ENCODE measurements at regions not wholly inside any gene's neighbourhood (a gene's known extent, or its start where the extent isn't known, plus 50 kb on each side); places are given as distances from the start of the nearest gene placed in this dataset.

DNA sequence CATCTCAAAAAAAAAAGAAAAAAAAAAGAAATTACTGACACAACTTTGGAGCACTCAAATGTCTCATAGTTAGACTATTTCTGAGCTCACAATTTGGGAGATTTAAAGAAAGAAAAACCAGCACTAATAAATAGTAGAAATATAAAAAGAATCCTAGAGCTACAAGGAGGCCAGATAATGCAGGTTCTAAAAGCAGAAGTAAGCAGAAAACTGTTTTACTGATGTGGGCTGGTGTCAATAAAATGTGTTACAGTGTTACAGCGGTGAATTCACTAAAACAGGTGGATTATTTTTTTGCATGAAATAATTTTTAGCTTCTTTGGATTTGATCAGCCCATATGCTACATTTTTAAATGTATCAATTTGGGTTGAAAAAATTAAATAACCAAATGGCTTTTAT, 375.9 kb downstream of the GPM6A start:
- no peak for DNase-seq (ENCODE audit: low read depth, low spot score)
- H3K4me3 ChIP-seq (ENCODE audit: low read depth, low read length) = no peak overlapping the region
- in situ Hi-C loops (cut with HindIII; ENCODE audit: low sequenced_read_pairs) = no loop called here
- TF ChIP-seq, protein P1, sequence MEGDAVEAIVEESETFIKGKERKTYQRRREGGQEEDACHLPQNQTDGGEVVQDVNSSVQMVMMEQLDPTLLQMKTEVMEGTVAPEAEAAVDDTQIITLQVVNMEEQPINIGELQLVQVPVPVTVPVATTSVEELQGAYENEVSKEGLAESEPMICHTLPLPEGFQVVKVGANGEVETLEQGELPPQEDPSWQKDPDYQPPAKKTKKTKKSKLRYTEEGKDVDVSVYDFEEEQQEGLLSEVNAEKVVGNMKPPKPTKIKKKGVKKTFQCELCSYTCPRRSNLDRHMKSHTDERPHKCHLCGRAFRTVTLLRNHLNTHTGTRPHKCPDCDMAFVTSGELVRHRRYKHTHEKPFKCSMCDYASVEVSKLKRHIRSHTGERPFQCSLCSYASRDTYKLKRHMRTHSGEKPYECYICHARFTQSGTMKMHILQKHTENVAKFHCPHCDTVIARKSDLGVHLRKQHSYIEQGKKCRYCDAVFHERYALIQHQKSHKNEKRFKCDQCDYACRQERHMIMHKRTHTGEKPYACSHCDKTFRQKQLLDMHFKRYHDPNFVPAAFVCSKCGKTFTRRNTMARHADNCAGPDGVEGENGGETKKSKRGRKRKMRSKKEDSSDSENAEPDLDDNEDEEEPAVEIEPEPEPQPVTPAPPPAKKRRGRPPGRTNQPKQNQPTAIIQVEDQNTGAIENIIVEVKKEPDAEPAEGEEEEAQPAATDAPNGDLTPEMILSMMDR (IDR thresholded peaks at IDR 0.05; ENCODE audit: low read depth, low read length) = no peak

DNA sequence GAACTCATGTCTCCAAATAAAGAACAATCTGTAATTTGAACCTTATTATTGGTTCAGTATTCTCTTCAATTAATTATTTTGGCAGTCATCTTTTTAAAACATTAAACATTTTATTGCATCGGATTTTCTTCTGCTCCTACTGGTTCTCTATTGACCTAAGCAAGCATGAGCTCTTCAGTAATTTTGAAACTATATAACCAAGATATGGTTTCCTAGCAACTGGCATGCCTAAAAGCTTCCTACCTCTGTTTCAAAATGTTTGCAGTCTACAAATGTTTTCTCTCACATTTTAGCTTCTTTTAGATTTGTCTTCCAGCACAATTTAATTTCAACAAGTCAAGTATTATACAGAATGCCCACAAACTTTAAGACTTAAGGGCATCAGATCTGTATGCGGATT, 371.3 kb downstream of the GPM6A start:
- no peak overlapping the region for H3K4me3 ChIP-seq (ENCODE audit: low read depth, low read length)
- TF ChIP-seq, protein P1 (IDR thresholded peaks at IDR 0.05; ENCODE audit: low read depth, low read length) = no peak
- in situ Hi-C loops (cut with HindIII; ENCODE audit: low sequenced_read_pairs) = no loop called here
- no peak for DNase-seq (ENCODE audit: low read depth, low spot score)

DNA sequence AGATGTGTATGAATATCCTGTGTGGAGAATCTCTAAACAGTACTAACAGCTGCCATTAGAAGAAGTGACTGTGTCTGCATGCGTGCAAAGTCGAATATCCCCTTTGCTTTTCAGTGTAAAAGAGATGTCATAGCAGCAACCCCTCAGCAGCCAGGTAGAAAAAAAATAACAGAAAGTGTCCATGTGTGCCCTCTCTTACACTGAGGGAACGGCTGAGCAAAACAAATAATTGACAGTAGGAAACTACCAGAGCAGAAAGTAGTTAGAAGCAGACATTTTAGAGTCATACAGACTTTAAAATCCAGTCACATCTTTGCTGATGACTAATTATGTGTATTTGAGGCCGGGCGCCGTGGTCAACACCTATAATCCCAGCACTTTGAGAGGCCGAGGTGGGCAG, 370.8 kb downstream of the GPM6A start:
- in situ Hi-C loops (cut with HindIII; ENCODE audit: low sequenced_read_pairs) = no loop called here
- TF ChIP-seq, protein P1 (IDR thresholded peaks at IDR 0.05; ENCODE audit: low read depth, low read length) = no peak

DNA sequence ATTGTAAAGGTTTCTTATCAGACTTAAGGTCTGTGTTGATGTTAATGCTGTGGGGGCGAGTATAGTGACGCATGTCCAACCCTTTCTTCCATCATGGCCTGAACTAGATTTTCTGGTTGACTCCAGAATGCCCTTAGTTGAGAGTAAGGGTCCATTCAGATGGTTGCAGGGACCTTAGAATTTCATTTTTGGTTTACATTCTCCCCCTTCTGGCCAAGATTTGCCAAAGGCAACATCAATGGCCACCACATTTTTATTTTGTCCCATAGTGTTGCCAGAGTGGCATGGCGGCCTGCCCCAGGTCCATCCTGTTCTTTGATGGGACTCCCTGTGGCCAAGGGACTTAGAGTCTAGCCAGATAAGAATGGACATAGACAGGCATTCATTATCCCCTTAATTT, 368.5 kb downstream of the GPM6A start:
- DNase-seq (ENCODE audit: low read depth, low spot score) = no peak
- no peak overlapping the region for H3K4me3 ChIP-seq (ENCODE audit: low read depth, low read length)
- TF ChIP-seq, protein P1 (IDR thresholded peaks at IDR 0.05; ENCODE audit: low read depth, low read length) = peak; percentile 25
- in situ Hi-C loops (cut with HindIII; ENCODE audit: low sequenced_read_pairs) = no loop called here

More for the DNA sequence above, 370.8 kb downstream of the GPM6A start:
- no peak overlapping the region for H3K4me3 ChIP-seq (ENCODE audit: low read depth, low read length)
- DNase-seq (ENCODE audit: low read depth, low spot score) = no peak

DNA sequence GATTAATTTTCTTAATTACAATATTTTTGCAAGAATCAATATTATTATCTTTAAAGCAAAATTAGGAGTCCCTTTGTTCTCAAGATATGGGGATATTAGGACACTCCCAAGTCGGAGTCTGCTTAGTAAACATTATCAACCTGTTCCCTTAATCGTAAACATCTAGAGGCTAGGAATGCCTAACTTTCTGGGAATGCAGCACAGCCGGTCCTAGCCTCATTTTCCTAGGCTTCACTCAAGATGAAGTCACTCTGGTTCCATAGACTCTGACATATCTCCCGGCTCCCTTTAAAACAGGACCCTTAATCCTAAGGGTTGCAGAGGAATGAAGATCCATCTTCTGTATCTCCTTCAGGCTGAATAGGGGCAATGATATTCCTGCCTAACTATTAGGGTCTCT, 367.6 kb downstream of the GPM6A start:
- no peak overlapping the region for H3K4me3 ChIP-seq (ENCODE audit: low read depth, low read length)
- DNase-seq (ENCODE audit: low read depth, low spot score) = no peak
- in situ Hi-C loops (cut with HindIII; ENCODE audit: low sequenced_read_pairs) = no loop called here
- TF ChIP-seq, protein P1 (IDR thresholded peaks at IDR 0.05; ENCODE audit: low read depth, low read length) = no peak

DNA sequence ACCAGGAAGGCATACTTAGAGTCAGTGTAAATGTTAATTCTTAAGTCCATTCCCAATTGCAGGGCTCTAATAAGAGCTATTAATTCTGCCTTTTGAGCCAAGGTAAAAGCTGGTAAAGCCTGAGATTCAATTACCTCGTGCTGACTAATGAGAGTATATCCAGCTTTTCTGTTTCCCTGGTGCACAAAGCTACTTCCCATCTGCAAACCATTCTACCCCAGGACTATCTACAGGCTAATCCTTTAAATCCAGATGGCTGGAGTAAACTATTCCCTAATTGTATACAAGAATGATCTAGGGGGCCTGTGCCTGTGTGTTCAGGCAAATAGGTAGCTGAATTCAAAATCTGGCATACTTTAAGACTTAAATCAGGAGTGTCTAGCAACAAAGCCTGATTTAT, 365.0 kb downstream of the GPM6A start:
- DNase-seq (ENCODE audit: low read depth, low spot score) = no peak
- H3K4me3 ChIP-seq (ENCODE audit: low read depth, low read length) = no peak overlapping the region
- in situ Hi-C loops (cut with HindIII; ENCODE audit: low sequenced_read_pairs) = no loop called here
- TF ChIP-seq, protein P1 (IDR thresholded peaks at IDR 0.05; ENCODE audit: low read depth, low read length) = no peak

DNA sequence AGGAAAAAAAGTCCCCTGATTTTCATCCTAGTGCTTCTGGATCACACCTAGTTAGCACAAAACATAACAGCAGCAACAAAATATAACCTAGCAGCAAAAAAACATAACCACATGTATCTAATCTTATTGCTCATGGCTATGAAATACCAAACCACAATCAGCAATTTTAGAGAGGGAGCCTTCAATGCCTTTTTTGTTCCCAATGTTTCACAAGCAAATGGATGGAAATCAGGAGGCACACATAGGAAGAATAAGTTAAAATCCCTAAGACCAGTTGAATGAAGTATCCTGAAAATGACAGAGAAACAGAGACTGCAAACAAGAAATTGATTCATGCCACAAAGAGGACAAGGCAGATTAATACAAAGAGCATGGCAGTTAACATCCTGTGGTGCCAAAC, 361.6 kb downstream of the GPM6A start:
- DNase-seq (ENCODE audit: low read depth, low spot score) = no peak
- no peak overlapping the region for H3K4me3 ChIP-seq (ENCODE audit: low read depth, low read length)
- in situ Hi-C loops (cut with HindIII; ENCODE audit: low sequenced_read_pairs) = no loop called here
- TF ChIP-seq, protein P1 (IDR thresholded peaks at IDR 0.05; ENCODE audit: low read depth, low read length) = no peak
